H1 (cell line): ENCODE measurements at regions not wholly inside any gene's neighbourhood (a gene's known extent, or its start where the extent isn't known, plus 50 kb on each side); places are given as distances from the start of the nearest gene placed in this dataset.

ENCODE experiments used
- CTCF ChIA-PET: fragments of 300-600 bp; sonication (Branson Sonifier 250); formaldehyde crosslinking; loops from one replicate; lab custom pipeline; 2021; ENCODE audit not compliant: partially characterized antibody; lab: Charles Lee
- POLR2A ChIA-PET: fragments of 300-600 bp; sonication (Branson Sonifier 250); formaldehyde crosslinking; loops from one replicate; lab custom pipeline; 2021; ENCODE audit warnings: inconsistent platforms; ENCODE audit not compliant: partially characterized antibody; lab: Charles Lee
- DNase-seq, 2 experiments: peaks; one replicate each; pipeline versions ENCODE4 v3.0.0 to v3.0.0-alpha.2; 2010 to 2022; ENCODE audit warnings: low spot score in 2 of 2, low read depth in 1 of 2, mixed read lengths in 1 of 2
- FAIRE-seq: peaks from 2 replicates; lab custom pipeline; 2011; peaks lifted over from hg19 to GRCh38; lab: Jason Lieb, UNC
- H2AFZ ChIP-seq: 2 replicates; pipeline ENCODE4 v1.8.1; 2012; ENCODE audit warnings: low read length, inconsistent platforms
- H2AK5ac ChIP-seq: 2 replicates; pipeline ENCODE4 v1.6.1; 2013; ENCODE audit warnings: low read depth, low read length
- H2BK120ac ChIP-seq: replicated peaks from 2 replicates; pipeline ENCODE3; 2013; ENCODE audit warnings: low read depth, low read length, inconsistent platforms
- H2BK12ac ChIP-seq: 2 replicates; pipeline ENCODE4 v1.6.1; 2013; ENCODE audit warnings: low read depth, low read length
- H2BK15ac ChIP-seq: 2 replicates; pipeline ENCODE4 v1.6.1; 2013; ENCODE audit warnings: low read length
- H2BK20ac ChIP-seq: 2 replicates; pipeline ENCODE4 v1.6.1; 2013; ENCODE audit warnings: low read length
- H2BK5ac ChIP-seq: 2 replicates; pipeline ENCODE4 v1.6.1; 2013; ENCODE audit warnings: low read depth, low read length
- H3K14ac ChIP-seq: 2 replicates; pipeline ENCODE4 v1.6.1; 2013; ENCODE audit warnings: inconsistent platforms; ENCODE audit not compliant: insufficient read length
- H3K18ac ChIP-seq: 2 replicates; pipeline ENCODE4 v1.6.1; 2013; ENCODE audit warnings: low read length; ENCODE audit errors: extremely low read depth
- H3K23ac ChIP-seq: 2 replicates; pipeline ENCODE4 v1.6.1; 2013; ENCODE audit warnings: inconsistent platforms; ENCODE audit not compliant: insufficient read length
- H3K23me2 ChIP-seq: 2 replicates; pipeline ENCODE4 v1.6.1; 2013; ENCODE audit warnings: low read depth, low read length
- H3K27ac ChIP-seq: 2 replicates; pipeline ENCODE4 v1.6.1; 2011; ENCODE audit warnings: low read depth, low read length, inconsistent platforms
- H3K27me3 ChIP-seq, 4 experiments: replicated peaks in 1 of 4; 1 replicate in 1 of 4; 2 replicates in 3 of 4; pipeline versions ENCODE4 v1.6.1 to v1.8.1; 2011 to 2013; ENCODE audit warnings: low read length in 3 of 4, mild to moderate bottlenecking in 3 of 4, inconsistent platforms in 2 of 4, mixed read lengths in 2 of 4, moderate library complexity in 1 of 4; ENCODE audit not compliant: control insufficient read depth in 3 of 4, insufficient read depth in 3 of 4; ENCODE audit errors: extremely low read depth in 1 of 4
- H3K36me3 ChIP-seq, 4 experiments: 2 replicates each; pipeline versions ENCODE4 v1.6.1 to v1.8.1; 2011 to 2013; ENCODE audit warnings: mild to moderate bottlenecking in 4 of 4, low read length in 3 of 4, moderate library complexity in 2 of 4, control low read depth in 1 of 4, inconsistent platforms in 1 of 4; ENCODE audit not compliant: insufficient read depth in 4 of 4, control insufficient read depth in 2 of 4
- H3K4ac ChIP-seq: replicated peaks from 2 replicates; pipeline ENCODE3; 2013; ENCODE audit warnings: low read length, low read depth, mixed read lengths, inconsistent platforms; ENCODE audit not compliant: insufficient read length
- H3K4me1 ChIP-seq, 4 experiments: replicated peaks in 1 of 4; 1 replicate in 1 of 4; 2 replicates in 3 of 4; pipeline versions ENCODE4 v1.6.1 to v1.8.1; 2011 to 2013; ENCODE audit warnings: low read length in 3 of 4, inconsistent platforms in 2 of 4, mixed read lengths in 1 of 4; ENCODE audit not compliant: insufficient read depth in 4 of 4, control insufficient read depth in 3 of 4
- H3K4me2 ChIP-seq, 2 experiments: 2 replicates each; pipeline versions ENCODE4 v1.6.1 to v1.8.1; 2011 to 2013; ENCODE audit warnings: low read depth in 2 of 2, low read length in 2 of 2, control low read depth in 1 of 2, inconsistent platforms in 1 of 2, mild to moderate bottlenecking in 1 of 2; ENCODE audit not compliant: insufficient read depth in 1 of 2
- H3K4me3 ChIP-seq, 4 experiments: fragments of 200-600, 300-600 bp in 1 of 4; sonication (generic), shearing (Covaris generic), sonication (Bioruptor Twin) in 1 of 4; 2 replicates each; pipeline versions ENCODE4 v1.5.1 to v1.8.1; 2011 to 2016; ENCODE audit warnings: low read length in 4 of 4, low read depth in 3 of 4, control low read depth in 2 of 4, inconsistent platforms in 2 of 4, mild to moderate bottlenecking in 2 of 4, mixed read lengths in 1 of 4, moderate library complexity in 1 of 4; ENCODE audit not compliant: insufficient read depth in 2 of 4; ENCODE audit errors: extremely low read depth in 1 of 4
- H3K56ac ChIP-seq: replicated peaks from 2 replicates; pipeline ENCODE3; 2013; ENCODE audit warnings: low read depth, mild to moderate bottlenecking, mixed read lengths, low read length, inconsistent platforms; ENCODE audit not compliant: insufficient read length
- H3K79me1 ChIP-seq: 2 replicates; pipeline ENCODE4 v1.6.1; 2013; ENCODE audit warnings: low read depth, low read length, control low read depth
- H3K79me2 ChIP-seq, 2 experiments: 2 replicates each; pipeline versions ENCODE4 v1.6.1 to v1.8.1; 2012 to 2013; ENCODE audit warnings: low read length in 2 of 2, mild to moderate bottlenecking in 2 of 2, inconsistent platforms in 1 of 2; ENCODE audit not compliant: insufficient read depth in 2 of 2, control insufficient read depth in 1 of 2
- H3K9ac ChIP-seq, 4 experiments: replicated peaks in 1 of 4; 1 replicate in 1 of 4; 2 replicates in 3 of 4; pipeline versions ENCODE4 v1.6.1 to v1.8.1; 2011 to 2013; ENCODE audit warnings: low read depth in 3 of 4, low read length in 3 of 4, control low read depth in 2 of 4, mild to moderate bottlenecking in 2 of 4, moderate library complexity in 2 of 4, inconsistent platforms in 1 of 4; ENCODE audit errors: extremely low read depth in 1 of 4
- H3K9me3 ChIP-seq, 2 experiments: 2 replicates each; pipeline versions ENCODE4 v1.6.1 to v1.8.1; 2012 to 2013; ENCODE audit warnings: mild to moderate bottlenecking in 2 of 2, moderate library complexity in 2 of 2, control low read depth in 1 of 2, inconsistent platforms in 1 of 2, low read depth in 1 of 2, low read length in 1 of 2, mixed read lengths in 1 of 2; ENCODE audit not compliant: insufficient read depth in 2 of 2
- H4K20me1 ChIP-seq, 2 experiments: replicated peaks in 1 of 2; 2 replicates each; pipeline versions ENCODE3 to v1.8.1; 2011 to 2013; ENCODE audit warnings: inconsistent platforms in 2 of 2, low read length in 2 of 2, mild to moderate bottlenecking in 1 of 2; ENCODE audit not compliant: insufficient read depth in 2 of 2, control insufficient read depth in 1 of 2
- H4K5ac ChIP-seq: 2 replicates; pipeline ENCODE4 v1.6.1; 2013; ENCODE audit warnings: low read length, low read depth, mixed read lengths, inconsistent platforms; ENCODE audit not compliant: insufficient read length
- H4K8ac ChIP-seq: 2 replicates; pipeline ENCODE4 v1.8.0; 2013; ENCODE audit warnings: mild to moderate bottlenecking, moderate library complexity, low read length, inconsistent platforms; ENCODE audit not compliant: insufficient read depth; ENCODE audit errors: extremely low read depth
- H4K91ac ChIP-seq: replicated peaks from 2 replicates; pipeline ENCODE3; 2013; ENCODE audit warnings: low read length, mixed read lengths, inconsistent platforms; ENCODE audit not compliant: insufficient read length
- ASH2L ChIP-seq: fragments of 200-600, 300-600 bp; sonication (generic); IDR thresholded peaks from one replicate; pipeline ENCODE4 v1.7.1; 2017; ENCODE audit warnings: low read length
- CBX5 ChIP-seq: fragments of 300-800, 300-1000 bp; sonication (generic); IDR thresholded peaks from 2 replicates; pipeline ENCODE4 v1.7.1; 2016; ENCODE audit warnings: antibody characterized with exemption, low read length, low read depth
- CTBP2 ChIP-seq: IDR thresholded peaks from 2 replicates; pipeline ENCODE4 v1.7.0; 2011; ENCODE audit warnings: borderline replicate concordance, mild to moderate bottlenecking, moderate library complexity, mixed read lengths, low read length; ENCODE audit not compliant: insufficient read depth, insufficient read length
- EZH2 ChIP-seq: fragments of 200-600 bp; sonication (generic); IDR thresholded peaks from 2 replicates; pipeline ENCODE4 v1.7.1; 2012; ENCODE audit warnings: low read depth, mild to moderate bottlenecking, moderate library complexity, low read length, inconsistent platforms; ENCODE audit not compliant: severe bottlenecking
- FOSL1 ChIP-seq: IDR thresholded peaks from 2 replicates; pipeline ENCODE4 v1.6.1; 2011; ENCODE audit warnings: mild to moderate bottlenecking, low read depth, low read length, moderate library complexity; ENCODE audit not compliant: insufficient read depth
- GTF2F1 ChIP-seq: IDR thresholded peaks from 2 replicates; pipeline ENCODE4 v1.6.1; 2012; ENCODE audit warnings: low read depth, low read length, improper control_type of control experiment, borderline replicate concordance
- HDAC6 ChIP-seq: IDR thresholded peaks from one replicate; pipeline ENCODE4 v1.7.1; 2012; ENCODE audit warnings: low read depth, mild to moderate bottlenecking, inconsistent platforms, low read length, moderate library complexity
- JUN ChIP-seq: IDR thresholded peaks from 2 replicates; pipeline ENCODE4 v1.6.1; 2011; ENCODE audit warnings: low read depth, mild to moderate bottlenecking, improper control_type of control experiment, low read length
- KDM1A ChIP-seq: fragments of 200-600, 300-600 bp; sonication (generic); IDR thresholded peaks from 2 replicates; pipeline ENCODE4 v1.7.1; 2016; ENCODE audit warnings: mild to moderate bottlenecking, low read length, borderline replicate concordance
- SIN3A ChIP-seq, 2 experiments: IDR thresholded peaks in 1 of 2; conservative IDR thresholded peaks in 1 of 2; 2 replicates each; pipeline ENCODE4 v1.6.1; 2011 to 2012; ENCODE audit warnings: low read length in 2 of 2, improper control_type of control experiment in 1 of 2, low read depth in 1 of 2, mild to moderate bottlenecking in 1 of 2
- SIRT6 ChIP-seq: IDR thresholded peaks from one replicate; pipeline ENCODE4 v1.7.1; 2012; ENCODE audit warnings: low read length, inconsistent platforms
- TAF1 ChIP-seq: IDR thresholded peaks from 2 replicates; pipeline ENCODE4 v1.6.1; 2011; ENCODE audit warnings: mild to moderate bottlenecking, low read depth, low read length
- WGBS, 2 experiments: shearing (Covaris generic) in 1 of 2; methylation state at CpG; one replicate each; pipeline versions ENCODE4 v1.1.6 to v1.1.7; 2013 to 2015; ENCODE audit warnings: low lambda C conversion rate in 2 of 2, mixed read lengths in 2 of 2, inconsistent platforms in 1 of 2, low coverage in 1 of 2, missing lambda C conversion rate in 1 of 2; ENCODE audit not compliant: insufficient replicate concordance in 2 of 2, insufficient coverage in 1 of 2, insufficient read length in 1 of 2; ENCODE audit errors: extremely low coverage in 1 of 2, missing lambda C conversion rate in 1 of 2; 5-methylcytosine and 5-hydroxymethylcytosine counted together
- TF ChIP-seq, protein P1 (sequence below): IDR thresholded peaks from 2 replicates; pipeline ENCODE4 v1.6.1; 2011; ENCODE audit warnings: low read depth, mild to moderate bottlenecking, low read length; ENCODE audit not compliant: insufficient read depth

DNA sequence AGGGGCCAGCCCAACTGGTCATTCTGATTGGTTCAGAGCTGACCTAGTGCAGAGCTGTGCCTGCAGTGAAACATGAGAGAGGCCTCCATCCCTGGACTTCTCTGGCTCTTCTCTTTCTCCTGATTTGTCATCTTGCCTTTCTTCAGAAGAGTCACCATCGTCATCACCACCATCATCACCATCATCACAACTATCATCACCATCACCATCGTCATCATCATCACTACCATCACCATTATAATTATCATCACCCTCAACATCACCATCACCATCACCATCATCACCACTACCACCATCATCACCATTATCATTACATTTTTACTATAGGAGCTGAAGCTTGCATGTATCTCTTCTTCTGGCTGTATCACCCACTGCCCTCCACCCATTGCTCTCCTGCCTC is 94.5 kb upstream of the FAM20A start:
- no peak overlapping the region for H3K14ac ChIP-seq
- ChIA-PET CTCF (interaction anchor here (1.1 to 1.2 kb wide), 3 partner anchors 25 to 229 kb away, joined by 3 to 4 read pairs (median 3); no protein-coding TSS in a partner anchor), POLR2A (no interaction called here)
- H2BK12ac ChIP-seq: no peak overlapping the region
- no peak overlapping the region for H3K23ac ChIP-seq
- TF ChIP-seq HDAC6 (no peak), ASH2L (no peak), EZH2 (no peak), TAF1 (no peak), SIRT6 (no peak), CTBP2 (no peak), JUN (no peak), CBX5 (no peak), GTF2F1 (no peak), KDM1A (no peak), FOSL1 (no peak), SIN3A (conservative IDR thresholded peaks at IDR 0.05 in 1 of 2, IDR thresholded peaks at IDR 0.05 in 1 of 2; ENCODE audit: low read depth in 1 of 2, low read length in 2 of 2) (no peak)
- TF ChIP-seq, protein P1, sequence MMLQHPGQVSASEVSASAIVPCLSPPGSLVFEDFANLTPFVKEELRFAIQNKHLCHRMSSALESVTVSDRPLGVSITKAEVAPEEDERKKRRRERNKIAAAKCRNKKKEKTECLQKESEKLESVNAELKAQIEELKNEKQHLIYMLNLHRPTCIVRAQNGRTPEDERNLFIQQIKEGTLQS: no peak
- no peak overlapping the region for H2AK5ac ChIP-seq
- H2BK5ac ChIP-seq: no peak overlapping the region
- DNase-seq (no peak), FAIRE-seq (no peak)
- H3K4ac ChIP-seq: no peak overlapping the region
- no peaks in the 10 kb centered on the region; a peak in 2 of 4 replicates for H3K9me3 ChIP-seq
- H3K4me2 ChIP-seq: no peak overlapping the region
- no peak overlapping the region for H4K5ac ChIP-seq
- H2AFZ ChIP-seq: no peak overlapping the region
- H4K8ac ChIP-seq: no peak overlapping the region
- H3K27ac ChIP-seq: no peak overlapping the region
- H3K4me1 ChIP-seq: 0 out of 7 replicates have a peak, but pooled peaks cover 0 to 4% (median 0%) of the 10 kb centered on the region in 4 experiments
- H3K23me2 ChIP-seq: peaks cover 4% of the 10 kb centered on the region; the same call in 1 of the 2 replicates
- H3K27me3 ChIP-seq: no peaks in the 10 kb centered on the region; a peak in 1 of 7 replicates
- no peak overlapping the region for H2BK120ac ChIP-seq
- no peaks in the 10 kb centered on the region for H3K79me1 ChIP-seq
- 96% methylated on average over 2 of the region's 2 CpGs; no CpG with 5 or more reads in 1 of the 2 experiments for WGBS, 2 experiments
- H3K79me2 ChIP-seq: no peaks in the 10 kb centered on the region
- H2BK20ac ChIP-seq: no peak overlapping the region
- H3K9ac ChIP-seq: no peak overlapping the region
- no peak overlapping the region for H4K91ac ChIP-seq
- H2BK15ac ChIP-seq: no peak overlapping the region
- no peaks in the 10 kb centered on the region for H3K36me3 ChIP-seq
- no peak overlapping the region for H3K18ac ChIP-seq
- no peak overlapping the region for H3K56ac ChIP-seq
- H4K20me1 ChIP-seq: peaks cover 0 to 3% of the 10 kb centered on the region in 2 experiments
- H3K4me3 ChIP-seq: no peak overlapping the region
